ENCODE measurements at regions not wholly inside any gene's neighbourhood (a gene's known extent, or its start where the extent isn't known, plus 50 kb on each side); places are given as distances from the start of the nearest gene placed in this dataset.

- H3K4me1 ChIP-seq = no peaks in the 10 kb centered on the region
- TF ChIP-seq, protein P1, sequence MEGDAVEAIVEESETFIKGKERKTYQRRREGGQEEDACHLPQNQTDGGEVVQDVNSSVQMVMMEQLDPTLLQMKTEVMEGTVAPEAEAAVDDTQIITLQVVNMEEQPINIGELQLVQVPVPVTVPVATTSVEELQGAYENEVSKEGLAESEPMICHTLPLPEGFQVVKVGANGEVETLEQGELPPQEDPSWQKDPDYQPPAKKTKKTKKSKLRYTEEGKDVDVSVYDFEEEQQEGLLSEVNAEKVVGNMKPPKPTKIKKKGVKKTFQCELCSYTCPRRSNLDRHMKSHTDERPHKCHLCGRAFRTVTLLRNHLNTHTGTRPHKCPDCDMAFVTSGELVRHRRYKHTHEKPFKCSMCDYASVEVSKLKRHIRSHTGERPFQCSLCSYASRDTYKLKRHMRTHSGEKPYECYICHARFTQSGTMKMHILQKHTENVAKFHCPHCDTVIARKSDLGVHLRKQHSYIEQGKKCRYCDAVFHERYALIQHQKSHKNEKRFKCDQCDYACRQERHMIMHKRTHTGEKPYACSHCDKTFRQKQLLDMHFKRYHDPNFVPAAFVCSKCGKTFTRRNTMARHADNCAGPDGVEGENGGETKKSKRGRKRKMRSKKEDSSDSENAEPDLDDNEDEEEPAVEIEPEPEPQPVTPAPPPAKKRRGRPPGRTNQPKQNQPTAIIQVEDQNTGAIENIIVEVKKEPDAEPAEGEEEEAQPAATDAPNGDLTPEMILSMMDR (IDR thresholded peaks at IDR 0.05) = no peak
- no peak overlapping the region for H3K27ac ChIP-seq
Observed at GRCh38 chr3:72196377-72196929, 411.5 kb upstream of the PROK2 start.

GRCh38 chr3:72195895-72196294, 410.9 kb upstream of the PROK2 start:
- TF ChIP-seq, protein P1 (IDR thresholded peaks at IDR 0.05) = no peak
- Histone ChIP-seq H3K36me3 (no peaks in the 10 kb centered on the region), H3K9me3 (peaks cover 0 to 15% of the 10 kb centered on the region in 2 donors), H3K27ac (no peak overlapping the region), H3K4me3 (no peak overlapping the region), H3K4me1 (no peaks in the 10 kb centered on the region), H3K27me3 (no peaks in the 10 kb centered on the region)
- no peak for DNase-seq (ENCODE audit: low spot score)

More at GRCh38 chr3:72196377-72196929, 411.5 kb upstream of the PROK2 start:
- peaks cover 0 to 17% of the 10 kb centered on the region in 2 donors for H3K9me3 ChIP-seq
- H3K36me3 ChIP-seq = no peaks in the 10 kb centered on the region
- H3K27me3 ChIP-seq = no peaks in the 10 kb centered on the region
- DNase-seq (ENCODE audit: low spot score) = no peak
- no peak overlapping the region for H3K4me3 ChIP-seq

- H3K27ac ChIP-seq = no peak overlapping the region
- TF ChIP-seq, protein P1 (IDR thresholded peaks at IDR 0.05) = no peak
- no peaks in the 10 kb centered on the region for H3K27me3 ChIP-seq
- H3K36me3 ChIP-seq = no peaks in the 10 kb centered on the region
- no peak overlapping the region for H3K4me3 ChIP-seq
- no peaks in the 10 kb centered on the region for H3K4me1 ChIP-seq
- peaks cover 0 to 7% of the 10 kb centered on the region in 2 donors for H3K9me3 ChIP-seq
- no peak for DNase-seq (ENCODE audit: low spot score)
Observed at GRCh38 chr3:72194458-72194857, 409.5 kb upstream of the PROK2 start.

DNA sequence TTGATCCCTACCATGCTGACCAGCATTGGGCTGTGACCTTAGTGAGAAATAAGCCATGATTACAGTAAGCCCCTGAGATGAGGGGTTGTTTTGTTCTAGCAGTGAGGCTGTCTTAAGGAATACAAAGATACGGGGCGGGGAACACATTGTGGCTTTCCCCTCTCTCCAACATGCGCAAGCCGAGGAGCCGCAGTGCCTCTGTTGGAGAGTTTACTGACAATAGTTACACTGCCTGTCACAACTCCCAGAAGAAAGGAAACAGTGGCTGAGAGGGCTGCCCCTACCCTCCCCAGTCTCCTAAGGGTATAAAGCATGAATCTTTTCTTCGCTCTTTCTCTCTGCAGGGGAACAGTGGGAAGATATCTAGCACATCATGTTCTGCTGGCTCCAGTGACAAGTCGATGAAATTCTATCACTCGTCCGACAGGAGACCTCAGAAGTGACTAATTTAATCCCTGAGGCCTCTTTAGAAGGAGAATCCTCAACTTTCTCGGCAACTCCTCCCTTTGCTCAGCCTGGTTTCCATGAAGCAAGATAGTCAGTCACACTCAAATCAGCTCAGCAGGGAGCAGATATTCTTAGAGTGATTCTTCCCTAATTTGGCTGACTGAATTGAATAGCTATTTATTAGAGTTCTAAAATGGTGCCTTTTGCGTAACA, 409.0 kb upstream of the PROK2 start:
- Histone ChIP-seq H3K9me3 (peaks cover 0 to 7% of the 10 kb centered on the region in 2 donors), H3K36me3 (no peaks in the 10 kb centered on the region), H3K27ac (no peak overlapping the region), H3K4me1 (no peaks in the 10 kb centered on the region), H3K27me3 (no peaks in the 10 kb centered on the region), H3K4me3 (no peak overlapping the region)
- DNase-seq (ENCODE audit: low spot score) = no peak
- TF ChIP-seq, protein P1 (IDR thresholded peaks at IDR 0.05) = no peak

GRCh38 chr3:72192572-72192971, 407.6 kb upstream of the PROK2 start:
- no peak for DNase-seq (ENCODE audit: low spot score)
- TF ChIP-seq, protein P1 (IDR thresholded peaks at IDR 0.05) = no peak
- Histone ChIP-seq H3K4me1 (no peaks in the 10 kb centered on the region), H3K4me3 (no peak overlapping the region), H3K27ac (no peak overlapping the region), H3K27me3 (no peaks in the 10 kb centered on the region), H3K36me3 (no peaks in the 10 kb centered on the region), H3K9me3 (peaks cover 0 to 7% of the 10 kb centered on the region in 2 donors)

Measured in right atrium auricular region (tissue), 2 donors.